Endothelial cell of umbilical vein (primary cell): ENCODE measurements at regions not wholly inside any gene's neighbourhood (a gene's known extent, or its start where the extent isn't known, plus 50 kb on each side); places are given as distances from the start of the nearest gene placed in this dataset.

Experiments used
- BruUV-seq: library from RNA; stranded (reverse); fragments of 400-500 nt; replicated peaks from 2 replicates; lab custom pipeline; 2021; lab: Mats Ljungman, UMichigan
- CTCF ChIA-PET: fragments of 300-600, 350-600 bp; sonication (Branson Sonifier 250); formaldehyde crosslinking; loops from one replicate; lab custom pipeline; 2021; ENCODE audit warnings: antibody characterized with exemption, inconsistent platforms; lab: Charles Lee
- POLR2A ChIA-PET: fragments of 300-600, 350-600 bp; sonication (Branson Sonifier 250); formaldehyde crosslinking; loops from one replicate; lab custom pipeline; 2021; ENCODE audit warnings: antibody characterized with exemption, inconsistent platforms; lab: Charles Lee
- DNase-seq: peaks from one replicate; pipeline ENCODE4 v3.0.0-alpha.2; 2011; ENCODE audit warnings: low read depth, low spot score
- FAIRE-seq: peaks from 2 replicates; lab custom pipeline; 2011; peaks lifted over from hg19 to GRCh38; lab: Jason Lieb, UNC
- H2AFZ ChIP-seq: 2 replicates; pipeline ENCODE4 v1.6.0; 2012; ENCODE audit warnings: low read depth, low read length, control low read depth, inconsistent platforms
- H3K27ac ChIP-seq: 2 replicates; pipeline ENCODE4 v1.5.1; 2011; ENCODE audit warnings: low read depth, mild to moderate bottlenecking, control low read depth, low read length, moderate library complexity; ENCODE audit not compliant: insufficient read depth
- H3K27me3 ChIP-seq, 2 experiments: 2 replicates each; pipeline versions ENCODE4 v1.6.0 to v1.6.1; 2011; ENCODE audit warnings: low read length in 2 of 2, mixed read lengths in 1 of 2; ENCODE audit not compliant: control insufficient read depth in 2 of 2, insufficient read depth in 2 of 2
- H3K36me3 ChIP-seq, 2 experiments: 2 replicates in 1 of 2; 3 replicates in 1 of 2; pipeline ENCODE4 v1.5.1; 2011; ENCODE audit warnings: low read length in 2 of 2, mild to moderate bottlenecking in 1 of 2, moderate library complexity in 1 of 2; ENCODE audit not compliant: control insufficient read depth in 2 of 2, insufficient read depth in 2 of 2; ENCODE audit errors: extremely low read depth in 1 of 2
- H3K4me1 ChIP-seq: 3 replicates; pipeline ENCODE4 v1.5.1; 2011; ENCODE audit warnings: mild to moderate bottlenecking, low read length; ENCODE audit not compliant: control insufficient read depth, insufficient read depth; ENCODE audit errors: extremely low read depth
- H3K4me2 ChIP-seq: 2 replicates; pipeline ENCODE4 v1.6.1; 2011; ENCODE audit warnings: low read length, control low read depth, mixed read lengths; ENCODE audit not compliant: insufficient read depth
- H3K4me3 ChIP-seq, 3 experiments: fragments of 200-600 bp in 1 of 3; sonication (generic), shearing (Covaris generic) in 1 of 3; replicated peaks in 1 of 3; 2 replicates each; pipeline ENCODE4 v1.5.1; 2011 to 2016; ENCODE audit warnings: control low read depth in 3 of 3, low read length in 3 of 3, mild to moderate bottlenecking in 2 of 3, inconsistent platforms in 1 of 3, low read depth in 1 of 3, moderate library complexity in 1 of 3; ENCODE audit not compliant: insufficient read depth in 1 of 3
- H3K79me2 ChIP-seq: 2 replicates; pipeline ENCODE4 v1.6.0; 2012; ENCODE audit warnings: low read length, inconsistent platforms; ENCODE audit not compliant: control insufficient read depth, insufficient read depth
- H3K9ac ChIP-seq: replicated peaks from 2 replicates; pipeline ENCODE3; 2011; ENCODE audit warnings: low read length, control low read depth; ENCODE audit not compliant: insufficient read depth; ENCODE audit errors: extremely low read depth
- H3K9me1 ChIP-seq: replicated peaks from 3 replicates; pipeline ENCODE4 v1.6.0; 2011; ENCODE audit warnings: mild to moderate bottlenecking, low read length; ENCODE audit not compliant: control insufficient read depth, insufficient read depth; ENCODE audit errors: extremely low read depth
- H3K9me3 ChIP-seq: replicated peaks from 2 replicates; pipeline ENCODE4 v1.5.1; 2012; ENCODE audit warnings: low read length, inconsistent platforms; ENCODE audit not compliant: control insufficient read depth, insufficient read depth
- H4K20me1 ChIP-seq: replicated peaks from 2 replicates; pipeline ENCODE3; 2011; ENCODE audit warnings: mild to moderate bottlenecking, low read length; ENCODE audit not compliant: control insufficient read depth, insufficient read depth; ENCODE audit errors: extremely low read depth
- EZH2 ChIP-seq: IDR thresholded peaks from 2 replicates; pipeline ENCODE4 v1.6.1; 2012; ENCODE audit warnings: borderline replicate concordance, low read depth, mild to moderate bottlenecking, moderate library complexity, low read length, inconsistent platforms; ENCODE audit not compliant: severe bottlenecking
- GATA2 ChIP-seq: IDR thresholded peaks from 2 replicates; pipeline ENCODE4 v1.7.0; 2011; ENCODE audit warnings: low read depth, mild to moderate bottlenecking, moderate library complexity, mixed read lengths, low read length; ENCODE audit not compliant: insufficient read length, insufficient read depth
- JUN ChIP-seq: IDR thresholded peaks from 2 replicates; pipeline ENCODE4 v1.6.1; 2011; ENCODE audit warnings: borderline replicate concordance, low read depth; ENCODE audit not compliant: insufficient read length, insufficient read depth
- POLR2A ChIP-seq: IDR thresholded peaks from 2 replicates; pipeline ENCODE4 v1.6.1; 2012; ENCODE audit warnings: low read depth, mild to moderate bottlenecking, control low read depth, low read length
- POLR2AphosphoS5 ChIP-seq: IDR thresholded peaks from 2 replicates; pipeline ENCODE4 v1.6.1; 2012; ENCODE audit warnings: low read depth, mild to moderate bottlenecking, control low read depth, low read length, moderate library complexity; ENCODE audit not compliant: insufficient read depth
- dilution Hi-C: fragments of 300-500 bp; cut with MboI; formaldehyde crosslinking; loops from one replicate; pipeline ENCODE4 v1.15.0; 2019; ENCODE audit warnings: low sequenced_read_pairs; ENCODE audit not compliant: extremely low pct_ligation_motif_present
- intact Hi-C: fragments of 100-400 bp; cut with micrococcal nuclease; formaldehyde crosslinking; loops from one replicate; pipeline ENCODE4 v1.10.0; 2022
- TF ChIP-seq, protein P1 (sequence below), 2 donors: IDR thresholded peaks; 1 replicate in 1 of 2; 2 replicates in 1 of 2; pipeline ENCODE4 v1.5.1; 2011; ENCODE audit warnings: low read length in 2 of 2, mild to moderate bottlenecking in 2 of 2, moderate library complexity in 2 of 2, control low read depth in 1 of 2, inconsistent platforms in 1 of 2, low read depth in 1 of 2; ENCODE audit not compliant: insufficient read depth in 1 of 2; ENCODE audit errors: extremely low read depth in 1 of 2
- TF ChIP-seq, protein P2 (sequence below): IDR thresholded peaks from 2 replicates; pipeline ENCODE4 v1.6.1; 2011; ENCODE audit not compliant: insufficient read depth, insufficient read length

DNA sequence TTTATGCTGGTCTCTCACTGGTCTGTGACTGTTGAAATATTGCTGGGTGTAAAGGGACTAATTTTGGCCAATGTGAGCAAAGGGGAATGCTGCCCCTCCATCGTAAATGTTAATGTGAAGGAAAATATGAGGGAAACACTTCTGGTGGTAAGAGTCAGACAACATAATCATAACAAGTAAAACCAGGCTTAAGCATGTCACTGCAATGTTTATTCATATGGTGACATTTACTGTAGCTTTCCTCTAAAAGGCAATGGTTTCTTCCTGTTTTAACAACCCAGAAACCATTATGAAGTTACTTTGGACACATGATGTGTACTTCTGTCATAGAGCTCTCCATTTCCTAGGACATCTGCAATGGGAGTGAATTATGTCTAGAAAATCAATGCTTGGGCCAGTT lies 358.0 kb downstream of the LMO4 start:
- intact Hi-C loops: loop anchor here (5.0 to 10.0 kb wide), 3 partner anchors 111 to 392 kb away; no protein-coding TSS in a partner anchor
- dilution Hi-C loops: no loop called here
- no peaks in the 10 kb centered on the region for H3K36me3 ChIP-seq

More for the DNA sequence above, 358.0 kb downstream of the LMO4 start:
- Histone ChIP-seq H2AFZ (no peak overlapping the region), H3K9me1 (no peaks in the 10 kb centered on the region), H3K79me2 (no peaks in the 10 kb centered on the region), H4K20me1 (no peaks in the 10 kb centered on the region), H3K4me3 (no peak overlapping the region), H3K9me3 (no peaks in the 10 kb centered on the region), H3K27me3 (no peaks in the 10 kb centered on the region), H3K4me1 (peaks cover 23% of the 10 kb centered on the region), H3K27ac (no peak overlapping the region), H3K4me2 (no peak overlapping the region), H3K9ac (no peak overlapping the region)
- FAIRE-seq: no peak
- TF ChIP-seq, protein P1, sequence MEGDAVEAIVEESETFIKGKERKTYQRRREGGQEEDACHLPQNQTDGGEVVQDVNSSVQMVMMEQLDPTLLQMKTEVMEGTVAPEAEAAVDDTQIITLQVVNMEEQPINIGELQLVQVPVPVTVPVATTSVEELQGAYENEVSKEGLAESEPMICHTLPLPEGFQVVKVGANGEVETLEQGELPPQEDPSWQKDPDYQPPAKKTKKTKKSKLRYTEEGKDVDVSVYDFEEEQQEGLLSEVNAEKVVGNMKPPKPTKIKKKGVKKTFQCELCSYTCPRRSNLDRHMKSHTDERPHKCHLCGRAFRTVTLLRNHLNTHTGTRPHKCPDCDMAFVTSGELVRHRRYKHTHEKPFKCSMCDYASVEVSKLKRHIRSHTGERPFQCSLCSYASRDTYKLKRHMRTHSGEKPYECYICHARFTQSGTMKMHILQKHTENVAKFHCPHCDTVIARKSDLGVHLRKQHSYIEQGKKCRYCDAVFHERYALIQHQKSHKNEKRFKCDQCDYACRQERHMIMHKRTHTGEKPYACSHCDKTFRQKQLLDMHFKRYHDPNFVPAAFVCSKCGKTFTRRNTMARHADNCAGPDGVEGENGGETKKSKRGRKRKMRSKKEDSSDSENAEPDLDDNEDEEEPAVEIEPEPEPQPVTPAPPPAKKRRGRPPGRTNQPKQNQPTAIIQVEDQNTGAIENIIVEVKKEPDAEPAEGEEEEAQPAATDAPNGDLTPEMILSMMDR (IDR thresholded peaks at IDR 0.05; ENCODE audit: extremely low read depth in 1 of 2, insufficient read depth in 1 of 2, low read depth in 1 of 2, low read length in 2 of 2): no peak
- no peak for TF ChIP-seq GATA2
- TF ChIP-seq EZH2: no peak
- TF ChIP-seq POLR2A: no peak
- no peak for TF ChIP-seq POLR2AphosphoS5
- TF ChIP-seq JUN: no peak
- TF ChIP-seq, protein P2, sequence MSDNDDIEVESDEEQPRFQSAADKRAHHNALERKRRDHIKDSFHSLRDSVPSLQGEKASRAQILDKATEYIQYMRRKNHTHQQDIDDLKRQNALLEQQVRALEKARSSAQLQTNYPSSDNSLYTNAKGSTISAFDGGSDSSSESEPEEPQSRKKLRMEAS: no peak
- ChIA-PET POLR2A (no interaction called here), CTCF (no interaction called here)
- no TSS peak for BruUV-seq
- no peak for DNase-seq
